Activated naive CD4-positive, alpha-beta T cell treated with anti-CD3 and anti-CD28 coated beads, Interleukin-2, amount 50 U/mL, for 24 hours (primary cell): ENCODE measurements at regions not wholly inside any gene's neighbourhood (a gene's known extent, or its start where the extent isn't known, plus 50 kb on each side); places are given as distances from the start of the nearest gene placed in this dataset.
"Not testable (repeated sequence)": the region's sequence is repeated elsewhere in the genome, so short reads cannot be mapped to it uniquely, and the experiment has no call there.

Experiments
- H3K27ac Mint-ChIP-seq: one replicate; pipeline ENCODE4 v1.8.0; 2021; ENCODE audit warnings: mild to moderate bottlenecking, mixed read lengths
- H3K27me3 Mint-ChIP-seq: one replicate; pipeline ENCODE4 v1.8.0; 2021; ENCODE audit warnings: mixed read lengths
- H3K36me3 Mint-ChIP-seq: one replicate; pipeline ENCODE4 v1.8.0; 2021; ENCODE audit warnings: mixed read lengths
- H3K4me1 Mint-ChIP-seq: one replicate; pipeline ENCODE4 v1.8.0; 2021; ENCODE audit warnings: mixed read lengths
- H3K4me3 Mint-ChIP-seq: one replicate; pipeline ENCODE4 v1.8.0; 2021; ENCODE audit warnings: mild to moderate bottlenecking, mixed read lengths
- H3K9me3 Mint-ChIP-seq: one replicate; pipeline ENCODE4 v1.8.0; 2021; ENCODE audit warnings: mixed read lengths

- Mint-ChIP-seq H3K27ac (no peak overlapping the region), H3K4me3 (no peak overlapping the region), H3K27me3 (peaks cover 4% of the 10 kb centered on the region), H3K9me3 (no peaks in the 10 kb centered on the region), H3K4me1 (no peaks in the 10 kb centered on the region), H3K36me3 (no peaks in the 10 kb centered on the region)
These were observed 194.0 kb downstream of the KLHL28 start for GRCh38 chr14:44767646-44768173.

GRCh38 chr14:44766285-44766684 lies 195.5 kb downstream of the KLHL28 start:
- peaks cover 4% of the 10 kb centered on the region for H3K27me3 Mint-ChIP-seq

GRCh38 chr14:44763356-44763755 lies 198.4 kb downstream of the KLHL28 start:
- Mint-ChIP-seq H3K4me3 (no peak overlapping the region), H3K4me1 (no peaks in the 10 kb centered on the region), H3K27me3 (peaks cover 2% of the 10 kb centered on the region), H3K36me3 (no peaks in the 10 kb centered on the region), H3K27ac (no peak overlapping the region), H3K9me3 (no peaks in the 10 kb centered on the region)

More at GRCh38 chr14:44766285-44766684, 195.5 kb downstream of the KLHL28 start:
- no peaks in the 10 kb centered on the region for H3K36me3 Mint-ChIP-seq
- H3K4me1 Mint-ChIP-seq, result no peaks in the 10 kb centered on the region
- no peak overlapping the region for H3K27ac Mint-ChIP-seq
- no peak overlapping the region for H3K4me3 Mint-ChIP-seq
- no peaks in the 10 kb centered on the region for H3K9me3 Mint-ChIP-seq

- Mint-ChIP-seq H3K27me3 (peaks cover 2% of the 10 kb centered on the region), H3K9me3 (no peaks in the 10 kb centered on the region), H3K4me3 (no peak overlapping the region), H3K27ac (no peak overlapping the region), H3K36me3 (no peaks in the 10 kb centered on the region), H3K4me1 (no peaks in the 10 kb centered on the region)
These were observed 202.5 kb downstream of the KLHL28 start for GRCh38 chr14:44759277-44759676.

GRCh38 chr14:44756554-44756953 lies 205.2 kb downstream of the KLHL28 start:
- Mint-ChIP-seq H3K36me3 (no peaks in the 10 kb centered on the region), H3K4me1 (no peaks in the 10 kb centered on the region), H3K4me3 (no peak overlapping the region), H3K27me3 (peaks cover 1% of the 10 kb centered on the region), H3K9me3 (no peaks in the 10 kb centered on the region), H3K27ac (no peak overlapping the region)

- no peak overlapping the region for H3K27ac Mint-ChIP-seq
- H3K4me1 Mint-ChIP-seq, result no peaks in the 10 kb centered on the region
- H3K36me3 Mint-ChIP-seq, result no peaks in the 10 kb centered on the region
- no peak overlapping the region for H3K4me3 Mint-ChIP-seq
- H3K27me3 Mint-ChIP-seq, result peaks cover 2% of the 10 kb centered on the region
- peaks cover 5% of the 10 kb centered on the region for H3K9me3 Mint-ChIP-seq
These were observed 216.4 kb downstream of the KLHL28 start for GRCh38 chr14:44745371-44745770.

- H3K36me3 Mint-ChIP-seq, result no peaks in the 10 kb centered on the region
- no peak overlapping the region for H3K4me3 Mint-ChIP-seq
- H3K27ac Mint-ChIP-seq, result no peak overlapping the region
- H3K9me3 Mint-ChIP-seq, result no peaks in the 10 kb centered on the region
- H3K27me3 Mint-ChIP-seq, result peaks cover 8% of the 10 kb centered on the region
- no peaks in the 10 kb centered on the region for H3K4me1 Mint-ChIP-seq
These were observed 219.5 kb downstream of the KLHL28 start for GRCh38 chr14:44742202-44742601.

- H3K36me3 Mint-ChIP-seq, result no peaks in the 10 kb centered on the region
- no peaks in the 10 kb centered on the region for H3K9me3 Mint-ChIP-seq
- H3K4me1 Mint-ChIP-seq, result no peaks in the 10 kb centered on the region
- no peak overlapping the region for H3K27ac Mint-ChIP-seq
- no peak overlapping the region for H3K4me3 Mint-ChIP-seq
- H3K27me3 Mint-ChIP-seq, result peaks cover 8% of the 10 kb centered on the region
These were observed 220.3 kb downstream of the KLHL28 start for GRCh38 chr14:44741431-44741830.

- Mint-ChIP-seq H3K27ac (no peak overlapping the region), H3K9me3 (peaks cover 8% of the 10 kb centered on the region), H3K4me1 (no peaks in the 10 kb centered on the region), H3K4me3 (no peak overlapping the region), H3K36me3 (no peaks in the 10 kb centered on the region), H3K27me3 (peaks cover 8% of the 10 kb centered on the region)
These were observed 225.4 kb downstream of the KLHL28 start for GRCh38 chr14:44736326-44736725.

- Mint-ChIP-seq H3K27me3 (peaks cover 1% of the 10 kb centered on the region), H3K27ac (no peak overlapping the region), H3K4me3 (no peak overlapping the region), H3K4me1 (no peaks in the 10 kb centered on the region), H3K9me3 (peaks cover 17% of the 10 kb centered on the region), H3K36me3 (no peaks in the 10 kb centered on the region)
These were observed 225.1 kb upstream of the FSCB start for GRCh38 chr14:44732144-44732543.

GRCh38 chr14:44730860-44731259 lies 223.8 kb upstream of the FSCB start:
- Mint-ChIP-seq H3K27me3 (peaks cover 1% of the 10 kb centered on the region), H3K4me3 (no peak overlapping the region), H3K36me3 (no peaks in the 10 kb centered on the region), H3K27ac (no peak overlapping the region), H3K4me1 (no peaks in the 10 kb centered on the region), H3K9me3 (peaks cover 14% of the 10 kb centered on the region)

- H3K27me3 Mint-ChIP-seq, H3K4me3 Mint-ChIP-seq, H3K4me1 Mint-ChIP-seq, H3K27ac Mint-ChIP-seq, H3K36me3 Mint-ChIP-seq, H3K9me3 Mint-ChIP-seq: not testable (repeated sequence)
These were observed 214.3 kb upstream of the FSCB start for GRCh38 chr14:44721395-44721794.

GRCh38 chr14:44720707-44721106 lies 213.6 kb upstream of the FSCB start:
- Mint-ChIP-seq H3K27me3 (no peaks in the 10 kb centered on the region), H3K36me3 (peaks cover 2% of the 10 kb centered on the region), H3K4me1 (no peaks in the 10 kb centered on the region), H3K4me3 (no peak overlapping the region), H3K9me3 (peaks cover 11% of the 10 kb centered on the region), H3K27ac (no peak overlapping the region)

GRCh38 chr14:44712024-44712815 lies 205.1 kb upstream of the FSCB start:
- H3K9me3 Mint-ChIP-seq, result peaks cover 5% of the 10 kb centered on the region
- H3K4me1 Mint-ChIP-seq, result no peaks in the 10 kb centered on the region
- H3K27ac Mint-ChIP-seq, result no peak overlapping the region
- H3K36me3 Mint-ChIP-seq, result no peaks in the 10 kb centered on the region
- H3K4me3 Mint-ChIP-seq, result no peak overlapping the region
- no peaks in the 10 kb centered on the region for H3K27me3 Mint-ChIP-seq

- no peak overlapping the region for H3K4me3 Mint-ChIP-seq
- no peaks in the 10 kb centered on the region for H3K4me1 Mint-ChIP-seq
- H3K36me3 Mint-ChIP-seq, result no peaks in the 10 kb centered on the region
- H3K27ac Mint-ChIP-seq, result no peak overlapping the region
- no peaks in the 10 kb centered on the region for H3K9me3 Mint-ChIP-seq
- H3K27me3 Mint-ChIP-seq, result no peaks in the 10 kb centered on the region
These were observed 194.6 kb upstream of the FSCB start for GRCh38 chr14:44701563-44702263.

GRCh38 chr14:44700694-44701093 lies 193.6 kb upstream of the FSCB start:
- Mint-ChIP-seq H3K27me3 (no peaks in the 10 kb centered on the region), H3K27ac (no peak overlapping the region), H3K4me1 (no peaks in the 10 kb centered on the region), H3K36me3 (no peaks in the 10 kb centered on the region), H3K9me3 (no peaks in the 10 kb centered on the region), H3K4me3 (no peak overlapping the region)
